ENCODE measurements at regions not wholly inside any gene's neighbourhood (a gene's known extent, or its start where the extent isn't known, plus 50 kb on each side); places are given as distances from the start of the nearest gene placed in this dataset.

- TF ChIP-seq CTCF (IDR thresholded peaks at IDR 0.05; ENCODE audit: low read depth, low read length) (no peak), EZH2phosphoT487 (IDR thresholded peaks at IDR 0.05; ENCODE audit: low read depth) (no peak)
Observed at GRCh38 chr17:5747276-5747675, 163.0 kb upstream of the NLRP1 start.
